Mesothelial cell of epicardium (in vitro differentiated cells): ENCODE measurements at regions not wholly inside any gene's neighbourhood (a gene's known extent, or its start where the extent isn't known, plus 50 kb on each side); places are given as distances from the start of the nearest gene placed in this dataset.

Source experiments
- DNase-seq, 2 experiments: peaks; one replicate each; pipeline ENCODE4 v3.0.0; 2021; ENCODE audit warnings: low spot score in 2 of 2; ENCODE audit not compliant: unreplicated experiment in 2 of 2
- H3K27ac Mint-ChIP-seq: 2 replicates; pipeline ENCODE4 v1.8.0; 2021; ENCODE audit warnings: mixed read lengths
- H3K27me3 Mint-ChIP-seq: 2 replicates; pipeline ENCODE4 v1.8.0; 2021; ENCODE audit warnings: low read depth, mixed read lengths
- H3K36me3 Mint-ChIP-seq: 2 replicates; pipeline ENCODE4 v1.8.0; 2021; ENCODE audit warnings: mixed read lengths
- H3K4me1 Mint-ChIP-seq: 2 replicates; pipeline ENCODE4 v1.8.0; 2021; ENCODE audit warnings: mixed read lengths
- H3K4me3 Mint-ChIP-seq: 2 replicates; pipeline ENCODE4 v1.8.0; 2021; ENCODE audit warnings: mild to moderate bottlenecking, moderate library complexity, mixed read lengths
- H3K9me3 Mint-ChIP-seq: 2 replicates; pipeline ENCODE4 v1.8.0; 2021; ENCODE audit warnings: mixed read lengths
- TF ChIP-seq, protein P1 (sequence below): fragments of 200-600 bp; sonication (generic); IDR thresholded peaks from one replicate; pipeline ENCODE4 v1.5.0; 2021; ENCODE audit warnings: antibody characterized with exemption; ENCODE audit not compliant: unreplicated experiment

- peaks cover 14% of the 10 kb centered on the region for H3K9me3 Mint-ChIP-seq
- DNase-seq = no peak
- no peak overlapping the region for H3K27ac Mint-ChIP-seq
- H3K27me3 Mint-ChIP-seq = no peaks in the 10 kb centered on the region
- H3K36me3 Mint-ChIP-seq = no peaks in the 10 kb centered on the region
- H3K4me1 Mint-ChIP-seq = no peaks in the 10 kb centered on the region
- TF ChIP-seq, protein P1, sequence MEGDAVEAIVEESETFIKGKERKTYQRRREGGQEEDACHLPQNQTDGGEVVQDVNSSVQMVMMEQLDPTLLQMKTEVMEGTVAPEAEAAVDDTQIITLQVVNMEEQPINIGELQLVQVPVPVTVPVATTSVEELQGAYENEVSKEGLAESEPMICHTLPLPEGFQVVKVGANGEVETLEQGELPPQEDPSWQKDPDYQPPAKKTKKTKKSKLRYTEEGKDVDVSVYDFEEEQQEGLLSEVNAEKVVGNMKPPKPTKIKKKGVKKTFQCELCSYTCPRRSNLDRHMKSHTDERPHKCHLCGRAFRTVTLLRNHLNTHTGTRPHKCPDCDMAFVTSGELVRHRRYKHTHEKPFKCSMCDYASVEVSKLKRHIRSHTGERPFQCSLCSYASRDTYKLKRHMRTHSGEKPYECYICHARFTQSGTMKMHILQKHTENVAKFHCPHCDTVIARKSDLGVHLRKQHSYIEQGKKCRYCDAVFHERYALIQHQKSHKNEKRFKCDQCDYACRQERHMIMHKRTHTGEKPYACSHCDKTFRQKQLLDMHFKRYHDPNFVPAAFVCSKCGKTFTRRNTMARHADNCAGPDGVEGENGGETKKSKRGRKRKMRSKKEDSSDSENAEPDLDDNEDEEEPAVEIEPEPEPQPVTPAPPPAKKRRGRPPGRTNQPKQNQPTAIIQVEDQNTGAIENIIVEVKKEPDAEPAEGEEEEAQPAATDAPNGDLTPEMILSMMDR = no peak
- H3K4me3 Mint-ChIP-seq = no peak overlapping the region
Observed at GRCh38 chr11:42255906-42256305, 796.5 kb upstream of the LRRC4C start.

DNA sequence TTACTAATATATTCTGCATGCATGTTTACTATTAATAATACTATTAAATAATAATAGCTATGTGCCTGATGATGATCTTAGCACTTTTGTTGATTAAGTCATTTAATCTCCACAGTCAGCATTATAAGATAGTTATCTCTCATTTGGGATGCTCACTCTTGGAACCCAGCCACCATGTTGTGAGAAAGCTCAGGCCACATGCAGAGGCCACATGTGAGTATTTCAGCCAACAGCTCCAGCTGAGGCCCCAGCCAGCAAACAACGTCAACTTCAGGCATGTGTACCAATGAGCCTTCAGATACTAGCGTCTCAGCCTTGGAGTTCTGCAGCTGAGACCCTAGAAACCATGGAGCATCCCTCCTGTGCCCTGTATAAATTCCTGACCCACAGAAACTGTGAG is 798.1 kb upstream of the LRRC4C start:
- TF ChIP-seq, protein P1 = no peak
- no peak for DNase-seq
- H3K4me1 Mint-ChIP-seq = no peaks in the 10 kb centered on the region
- no peak overlapping the region for H3K27ac Mint-ChIP-seq
- peaks cover 14% of the 10 kb centered on the region for H3K9me3 Mint-ChIP-seq
- H3K36me3 Mint-ChIP-seq = no peaks in the 10 kb centered on the region
- H3K27me3 Mint-ChIP-seq = no peaks in the 10 kb centered on the region
- no peak overlapping the region for H3K4me3 Mint-ChIP-seq

DNA sequence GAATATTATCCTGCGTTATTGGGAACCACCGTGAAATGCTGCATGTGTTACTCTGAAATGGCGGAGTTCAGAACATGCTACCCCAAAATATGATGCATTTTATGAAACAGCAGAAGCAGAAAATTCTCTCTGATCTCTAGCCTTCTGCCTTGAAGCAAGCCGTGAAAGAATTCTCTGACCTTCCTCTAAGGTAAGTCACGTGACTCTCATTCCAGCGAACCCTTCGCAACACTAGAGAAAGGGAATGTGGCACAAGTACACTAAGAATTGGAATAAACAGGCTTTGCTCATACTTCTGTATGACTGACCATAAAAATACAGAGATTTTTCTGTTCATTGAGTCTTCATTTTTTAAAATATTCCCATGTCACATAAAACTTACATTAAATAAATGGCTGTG is 805.6 kb upstream of the LRRC4C start:
- TF ChIP-seq, protein P1 = no peak
- H3K4me1 Mint-ChIP-seq = no peaks in the 10 kb centered on the region
- no peak overlapping the region for H3K4me3 Mint-ChIP-seq
- DNase-seq = no peak
- H3K27me3 Mint-ChIP-seq = no peaks in the 10 kb centered on the region
- H3K9me3 Mint-ChIP-seq = no peaks in the 10 kb centered on the region
- H3K27ac Mint-ChIP-seq = no peak overlapping the region
- no peaks in the 10 kb centered on the region for H3K36me3 Mint-ChIP-seq

GRCh38 chr11:42271306-42271705 is 811.9 kb upstream of the LRRC4C start:
- no peaks in the 10 kb centered on the region for H3K36me3 Mint-ChIP-seq
- TF ChIP-seq, protein P1 = no peak
- DNase-seq = no peak
- H3K4me3 Mint-ChIP-seq = no peak overlapping the region
- peaks cover 20% of the 10 kb centered on the region for H3K9me3 Mint-ChIP-seq
- H3K27ac Mint-ChIP-seq = no peak overlapping the region
- H3K27me3 Mint-ChIP-seq = no peaks in the 10 kb centered on the region
- H3K4me1 Mint-ChIP-seq = no peaks in the 10 kb centered on the region

GRCh38 chr11:42273977-42274376 is 814.5 kb upstream of the LRRC4C start:
- no peak for DNase-seq
- H3K27ac Mint-ChIP-seq = no peak overlapping the region
- no peaks in the 10 kb centered on the region for H3K27me3 Mint-ChIP-seq
- no peaks in the 10 kb centered on the region for H3K36me3 Mint-ChIP-seq
- TF ChIP-seq, protein P1 = no peak
- no peak overlapping the region for H3K4me3 Mint-ChIP-seq
- H3K4me1 Mint-ChIP-seq = no peaks in the 10 kb centered on the region
- peaks cover 31% of the 10 kb centered on the region for H3K9me3 Mint-ChIP-seq

DNA sequence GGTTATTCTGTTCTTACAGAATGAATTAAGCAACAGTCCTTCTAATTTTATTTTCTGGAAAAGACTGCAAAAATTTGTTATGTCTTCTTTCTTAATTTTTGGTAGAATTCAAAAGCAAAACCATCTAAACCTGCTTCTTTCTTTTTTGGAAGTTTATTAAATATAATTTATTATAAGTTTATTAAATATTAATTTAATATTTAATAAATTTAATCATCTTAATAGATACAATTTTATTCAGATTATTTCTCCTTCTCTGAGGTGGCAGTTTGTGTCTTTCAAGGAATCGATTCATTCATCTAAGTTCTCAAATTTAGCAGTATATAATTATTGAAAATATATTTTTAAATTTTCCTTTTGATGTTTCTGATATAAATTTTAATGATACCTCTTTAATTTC is 837.5 kb upstream of the LRRC4C start:
- H3K27me3 Mint-ChIP-seq = no peaks in the 10 kb centered on the region
- H3K4me1 Mint-ChIP-seq = no peaks in the 10 kb centered on the region
- no peak for DNase-seq

More for the DNA sequence above, 837.5 kb upstream of the LRRC4C start:
- TF ChIP-seq, protein P1 = no peak
- no peak overlapping the region for H3K4me3 Mint-ChIP-seq
- peaks cover 3% of the 10 kb centered on the region for H3K9me3 Mint-ChIP-seq
- no peak overlapping the region for H3K27ac Mint-ChIP-seq
- no peaks in the 10 kb centered on the region for H3K36me3 Mint-ChIP-seq
